HEK293 (cell line): ENCODE measurements at regions not wholly inside any gene's neighbourhood (a gene's known extent, or its start where the extent isn't known, plus 50 kb on each side); places are given as distances from the start of the nearest gene placed in this dataset.

Experiments
- CTCF ChIA-PET: fragments of 350-600 bp; formaldehyde crosslinking; extraction: SDS; loops from one replicate; lab custom pipeline; 2021; ENCODE audit warnings: antibody characterized with exemption; lab: Yijun Ruan, JAX
- POLR2A ChIA-PET: fragments of 300-600 bp; formaldehyde crosslinking; extraction: SDS; loops from one replicate; lab custom pipeline; 2020; ENCODE audit warnings: antibody characterized with exemption, inconsistent platforms; lab: Yijun Ruan, JAX
- H3K27ac ChIP-seq: fragments of 200-500 bp; sonication (Bioruptor generic); 2 replicates; pipeline ENCODE4 v1.5.1; 2014; ENCODE audit warnings: low read depth, low read length, control low read depth, inconsistent platforms; ENCODE audit errors: extremely low read depth
- H3K36me3 ChIP-seq, 2 experiments: fragments of 200-500 bp in 1 of 2; sonication (Bioruptor generic) in 1 of 2; 1 replicate in 1 of 2; 2 replicates in 1 of 2; pipeline ENCODE4 v1.5.1; 2014 to 2017; ENCODE audit warnings: inconsistent platforms in 2 of 2, low read length in 2 of 2; ENCODE audit not compliant: control insufficient read depth in 2 of 2, insufficient read depth in 1 of 2
- H3K4me1 ChIP-seq: fragments of 200-500 bp; sonication (Bioruptor generic); 2 replicates; pipeline ENCODE4 v1.5.1; 2014; ENCODE audit warnings: mild to moderate bottlenecking, low read length, inconsistent platforms; ENCODE audit not compliant: control insufficient read depth, insufficient read depth
- H3K4me3 ChIP-seq: 2 replicates; pipeline ENCODE4 v1.5.1; 2011; ENCODE audit warnings: low read depth, mild to moderate bottlenecking, control low read depth, low read length, moderate library complexity
- H3K9me3 ChIP-seq: fragments of 200-500 bp; sonication (Bioruptor generic); 2 replicates; pipeline ENCODE4 v1.5.1; 2014; ENCODE audit warnings: low read depth, low read length, inconsistent platforms; ENCODE audit not compliant: control insufficient read depth, insufficient read depth
- HIC1 ChIP-seq: fragments of 450-650 bp; formaldehyde crosslinking; IDR thresholded peaks from 2 replicates; pipeline ENCODE4 v1.5.1; 2016; ENCODE audit warnings: missing biosample characterization, missing genetic modification characterization
- IKZF3 ChIP-seq: fragments of 450-650 bp; IDR thresholded peaks from 2 replicates; pipeline ENCODE4 v1.5.0; 2018; ENCODE audit warnings: missing biosample characterization, mild to moderate bottlenecking, missing genetic modification characterization, moderate library complexity
- KLF16 ChIP-seq: fragments of 450-650 bp; formaldehyde crosslinking; IDR thresholded peaks from 2 replicates; pipeline ENCODE4 v1.5.1; 2017; ENCODE audit warnings: missing biosample characterization, missing genetic modification characterization
- PRDM4 ChIP-seq: fragments of 450-650 bp; formaldehyde crosslinking; IDR thresholded peaks from 2 replicates; pipeline ENCODE4 v1.5.1; 2017; ENCODE audit warnings: missing biosample characterization, missing genetic modification characterization
- SCRT1 ChIP-seq: fragments of 450-650 bp; formaldehyde crosslinking; IDR thresholded peaks from 2 replicates; pipeline ENCODE4 v1.5.1; 2016; ENCODE audit warnings: missing biosample characterization, missing genetic modification characterization, borderline replicate concordance
- SCRT2 ChIP-seq: fragments of 450-650 bp; formaldehyde crosslinking; IDR thresholded peaks from 2 replicates; pipeline ENCODE4 v1.5.1; 2016; ENCODE audit warnings: missing biosample characterization, missing genetic modification characterization
- ZFHX2 ChIP-seq: fragments of 450-650 bp; formaldehyde crosslinking; conservative IDR thresholded peaks from 2 replicates; pipeline ENCODE4 v1.5.1; 2016; ENCODE audit warnings: missing biosample characterization, missing genetic modification characterization
- ZFP3 ChIP-seq: fragments of 450-650 bp; formaldehyde crosslinking; IDR thresholded peaks from 2 replicates; pipeline ENCODE4 v1.5.1; 2016; ENCODE audit warnings: low read depth, missing biosample characterization, missing genetic modification characterization
- ZNF10 ChIP-seq: fragments of 450-650 bp; formaldehyde crosslinking; IDR thresholded peaks from 2 replicates; pipeline ENCODE4 v1.5.1; 2017; ENCODE audit warnings: missing biosample characterization, missing genetic modification characterization
- ZNF133 ChIP-seq: fragments of 450-650 bp; formaldehyde crosslinking; IDR thresholded peaks from 2 replicates; pipeline ENCODE4 v1.5.1; 2016; ENCODE audit warnings: missing biosample characterization, missing genetic modification characterization
- ZNF202 ChIP-seq: fragments of 450-650 bp; formaldehyde crosslinking; IDR thresholded peaks from 2 replicates; pipeline ENCODE4 v1.5.1; 2016; ENCODE audit warnings: missing biosample characterization, missing genetic modification characterization, borderline replicate concordance
- ZNF24 ChIP-seq: fragments of 450-650 bp; formaldehyde crosslinking; IDR thresholded peaks from 2 replicates; pipeline ENCODE4 v1.5.1; 2016; ENCODE audit warnings: missing biosample characterization, missing genetic modification characterization
- ZNF248 ChIP-seq: fragments of 450-650 bp; formaldehyde crosslinking; IDR thresholded peaks from 2 replicates; pipeline ENCODE4 v1.5.1; 2017; ENCODE audit warnings: missing biosample characterization, missing genetic modification characterization
- ZNF302 ChIP-seq: fragments of 450-650 bp; formaldehyde crosslinking; IDR thresholded peaks from 2 replicates; pipeline ENCODE4 v1.5.1; 2016; ENCODE audit warnings: missing biosample characterization, missing genetic modification characterization, low read depth
- ZNF510 ChIP-seq: fragments of 450-650 bp; formaldehyde crosslinking; IDR thresholded peaks from 2 replicates; pipeline ENCODE4 v1.5.1; 2018; ENCODE audit warnings: mild to moderate bottlenecking, missing genetic modification characterization, missing biosample characterization; ENCODE audit not compliant: insufficient replicate concordance
- ZNF514 ChIP-seq: fragments of 450-650 bp; formaldehyde crosslinking; IDR thresholded peaks from 2 replicates; pipeline ENCODE4 v1.5.1; 2016; ENCODE audit warnings: missing biosample characterization, missing genetic modification characterization
- ZNF549 ChIP-seq: fragments of 450-650 bp; IDR thresholded peaks from 2 replicates; pipeline ENCODE4 v1.5.1; 2018; ENCODE audit warnings: missing biosample characterization, missing genetic modification characterization, mild to moderate bottlenecking, inconsistent platforms, moderate library complexity
- ZNF560 ChIP-seq: fragments of 450-650 bp; formaldehyde crosslinking; IDR thresholded peaks from 2 replicates; pipeline ENCODE4 v1.5.1; 2017; ENCODE audit warnings: missing biosample characterization, missing genetic modification characterization, borderline replicate concordance
- ZNF580 ChIP-seq: fragments of 450-650 bp; formaldehyde crosslinking; IDR thresholded peaks from 2 replicates; pipeline ENCODE4 v1.5.1; 2016; ENCODE audit warnings: missing biosample characterization, missing genetic modification characterization
- ZNF654 ChIP-seq: fragments of 450-650 bp; formaldehyde crosslinking; IDR thresholded peaks from 2 replicates; pipeline ENCODE4 v1.5.1; 2016; ENCODE audit warnings: low read depth, missing biosample characterization, missing genetic modification characterization
- ZNF701 ChIP-seq: fragments of 450-650 bp; formaldehyde crosslinking; IDR thresholded peaks from 2 replicates; pipeline ENCODE4 v1.5.1; 2016; ENCODE audit warnings: missing biosample characterization, missing genetic modification characterization
- ZNF707 ChIP-seq: fragments of 450-650 bp; formaldehyde crosslinking; IDR thresholded peaks from 2 replicates; pipeline ENCODE4 v1.5.1; 2016; ENCODE audit warnings: missing biosample characterization, missing genetic modification characterization
- ZSCAN18 ChIP-seq: fragments of 450-650 bp; formaldehyde crosslinking; IDR thresholded peaks from 2 replicates; pipeline ENCODE4 v1.5.1; 2016; ENCODE audit warnings: missing biosample characterization, missing genetic modification characterization
- TF ChIP-seq, protein P1 (sequence below): fragments of 450-650 bp; formaldehyde crosslinking; conservative IDR thresholded peaks from 2 replicates; pipeline ENCODE4 v1.5.1; 2016; ENCODE audit warnings: low read depth, missing biosample characterization, missing genetic modification characterization
- TF ChIP-seq, protein P2 (sequence below): fragments of 450-650 bp; formaldehyde crosslinking; IDR thresholded peaks from 2 replicates; pipeline ENCODE4 v1.5.1; 2017; ENCODE audit warnings: missing biosample characterization, missing genetic modification characterization

- no peak overlapping the region for H3K4me3 ChIP-seq
- H3K27ac ChIP-seq = no peak overlapping the region
- ChIA-PET CTCF (no interaction called here), POLR2A (no interaction called here)
- H3K4me1 ChIP-seq = no peaks in the 10 kb centered on the region
- no peaks in the 10 kb centered on the region for H3K36me3 ChIP-seq
- no peaks in the 10 kb centered on the region for H3K9me3 ChIP-seq
- no peak for TF ChIP-seq HIC1 (tag by site-specific recombination)
- no peak for TF ChIP-seq ZNF248 (tag by site-specific recombination)
- no peak for TF ChIP-seq PRDM4 (tag by site-specific recombination)
- no peak for TF ChIP-seq ZNF707 (tag by site-specific recombination)
- TF ChIP-seq ZNF701 (tag by site-specific recombination) = no peak
- TF ChIP-seq ZNF302 (tag by site-specific recombination) = no peak
- TF ChIP-seq ZNF10 (tag by site-specific recombination) = no peak
- 0 out of 2 replicates have a peak, but pooled peaks have one; percentile 26 for TF ChIP-seq IKZF3
- TF ChIP-seq, protein P1, sequence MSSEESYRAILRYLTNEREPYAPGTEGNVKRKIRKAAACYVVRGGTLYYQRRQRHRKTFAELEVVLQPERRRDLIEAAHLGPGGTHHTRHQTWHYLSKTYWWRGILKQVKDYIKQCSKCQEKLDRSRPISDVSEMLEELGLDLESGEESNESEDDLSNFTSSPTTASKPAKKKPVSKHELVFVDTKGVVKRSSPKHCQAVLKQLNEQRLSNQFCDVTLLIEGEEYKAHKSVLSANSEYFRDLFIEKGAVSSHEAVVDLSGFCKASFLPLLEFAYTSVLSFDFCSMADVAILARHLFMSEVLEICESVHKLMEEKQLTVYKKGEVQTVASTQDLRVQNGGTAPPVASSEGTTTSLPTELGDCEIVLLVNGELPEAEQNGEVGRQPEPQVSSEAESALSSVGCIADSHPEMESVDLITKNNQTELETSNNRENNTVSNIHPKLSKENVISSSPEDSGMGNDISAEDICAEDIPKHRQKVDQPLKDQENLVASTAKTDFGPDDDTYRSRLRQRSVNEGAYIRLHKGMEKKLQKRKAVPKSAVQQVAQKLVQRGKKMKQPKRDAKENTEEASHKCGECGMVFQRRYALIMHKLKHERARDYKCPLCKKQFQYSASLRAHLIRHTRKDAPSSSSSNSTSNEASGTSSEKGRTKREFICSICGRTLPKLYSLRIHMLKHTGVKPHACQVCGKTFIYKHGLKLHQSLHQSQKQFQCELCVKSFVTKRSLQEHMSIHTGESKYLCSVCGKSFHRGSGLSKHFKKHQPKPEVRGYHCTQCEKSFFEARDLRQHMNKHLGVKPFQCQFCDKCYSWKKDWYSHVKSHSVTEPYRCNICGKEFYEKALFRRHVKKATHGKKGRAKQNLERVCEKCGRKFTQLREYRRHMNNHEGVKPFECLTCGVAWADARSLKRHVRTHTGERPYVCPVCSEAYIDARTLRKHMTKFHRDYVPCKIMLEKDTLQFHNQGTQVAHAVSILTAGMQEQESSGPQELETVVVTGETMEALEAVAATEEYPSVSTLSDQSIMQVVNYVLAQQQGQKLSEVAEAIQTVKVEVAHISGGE (tag by site-specific recombination) = no peak
- TF ChIP-seq ZNF202 = no peak
- no peak for TF ChIP-seq ZSCAN18 (tag by site-specific recombination)
- TF ChIP-seq SCRT1 = no peak
- no peak for TF ChIP-seq ZNF654
- no peak for TF ChIP-seq SCRT2
- TF ChIP-seq ZNF24 (tag by site-specific recombination) = no peak
- no peak for TF ChIP-seq ZNF514 (tag by site-specific recombination)
- 0 out of 2 replicates have a peak, but pooled peaks have one; percentile 15 for TF ChIP-seq ZFHX2 (tag by site-specific recombination)
- TF ChIP-seq ZNF510 (tag by site-specific recombination) = peak; percentile 18
- TF ChIP-seq, protein P2, sequence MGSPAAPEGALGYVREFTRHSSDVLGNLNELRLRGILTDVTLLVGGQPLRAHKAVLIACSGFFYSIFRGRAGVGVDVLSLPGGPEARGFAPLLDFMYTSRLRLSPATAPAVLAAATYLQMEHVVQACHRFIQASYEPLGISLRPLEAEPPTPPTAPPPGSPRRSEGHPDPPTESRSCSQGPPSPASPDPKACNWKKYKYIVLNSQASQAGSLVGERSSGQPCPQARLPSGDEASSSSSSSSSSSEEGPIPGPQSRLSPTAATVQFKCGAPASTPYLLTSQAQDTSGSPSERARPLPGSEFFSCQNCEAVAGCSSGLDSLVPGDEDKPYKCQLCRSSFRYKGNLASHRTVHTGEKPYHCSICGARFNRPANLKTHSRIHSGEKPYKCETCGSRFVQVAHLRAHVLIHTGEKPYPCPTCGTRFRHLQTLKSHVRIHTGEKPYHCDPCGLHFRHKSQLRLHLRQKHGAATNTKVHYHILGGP (tag by site-specific recombination) = no peak
- TF ChIP-seq ZNF580 (tag by site-specific recombination) = 0 out of 2 replicates have a peak, but pooled peaks have one; percentile 28
- TF ChIP-seq ZNF549 (tag by site-specific recombination) = peak; percentile 56; the same call in 1 of the 2 replicates
- TF ChIP-seq ZFP3 = no peak
- TF ChIP-seq ZNF133 = no peak
- TF ChIP-seq ZNF560 = no peak
- TF ChIP-seq KLF16 (tag by site-specific recombination) = no peak
Observed at GRCh38 chr5:126031989-126032716, 391.1 kb upstream of the GRAMD2B start.
